ENCODE measurements at regions not wholly inside any gene's neighbourhood (a gene's known extent, or its start where the extent isn't known, plus 50 kb on each side); places are given as distances from the start of the nearest gene placed in this dataset.

- TF ChIP-seq CTCF (conservative IDR thresholded peaks at IDR 0.05; ENCODE audit: low read length) (no peak), EZH2phosphoT487 (IDR thresholded peaks at IDR 0.05; ENCODE audit: borderline replicate concordance) (no peak)
These were observed 52.6 kb upstream of the PAGE1 start for GRCh38 chrX:49748211-49748956.

Measured in Loucy (cell line).